Hepatocyte (in vitro differentiated cells): ENCODE measurements at regions not wholly inside any gene's neighbourhood (a gene's known extent, or its start where the extent isn't known, plus 50 kb on each side); places are given as distances from the start of the nearest gene placed in this dataset.

Source experiments
- DNase-seq: peaks from one replicate; pipeline ENCODE4 v3.0.0-alpha.2; 2016; ENCODE audit warnings: low spot score
- H2AFZ ChIP-seq: fragments of 200-600 bp; sonication (generic); 2 replicates; pipeline ENCODE4 v1.6.0; 2016; ENCODE audit warnings: antibody characterized with exemption, mild to moderate bottlenecking
- H3K27ac ChIP-seq: fragments of 200-600 bp; sonication (generic); 2 replicates; pipeline ENCODE4 v1.5.1; 2016; ENCODE audit warnings: mild to moderate bottlenecking
- H3K27me3 ChIP-seq: fragments of 200-600 bp; sonication (generic); 2 replicates; pipeline ENCODE4 v1.6.1; 2016
- H3K36me3 ChIP-seq: fragments of 200-600 bp; sonication (generic); replicated peaks from 2 replicates; pipeline ENCODE4 v1.5.1; 2016; ENCODE audit warnings: low read depth; ENCODE audit not compliant: insufficient read depth
- H3K4me1 ChIP-seq: fragments of 200-600 bp; sonication (generic); 2 replicates; pipeline ENCODE4 v1.5.1; 2016; ENCODE audit warnings: mild to moderate bottlenecking, moderate library complexity; ENCODE audit not compliant: insufficient read depth
- H3K4me2 ChIP-seq: fragments of 200-600 bp; sonication (generic); 2 replicates; pipeline ENCODE4 v1.6.0; 2016
- H3K4me3 ChIP-seq: fragments of 200-600 bp; sonication (generic); 2 replicates; pipeline ENCODE4 v1.5.1; 2016; ENCODE audit warnings: mild to moderate bottlenecking
- H3K79me2 ChIP-seq: fragments of 200-600 bp; sonication (generic); 2 replicates; pipeline ENCODE4 v1.6.0; 2017; ENCODE audit warnings: mild to moderate bottlenecking
- H3K9me2 ChIP-seq: fragments of 200-600 bp; sonication (generic); replicated peaks from 2 replicates; pipeline ENCODE4 v1.6.0; 2017; ENCODE audit warnings: mild to moderate bottlenecking; ENCODE audit not compliant: insufficient read depth
- H3K9me3 ChIP-seq: fragments of 200-600 bp; sonication (generic); 2 replicates; pipeline ENCODE4 v1.5.1; 2016; ENCODE audit warnings: low read depth, mild to moderate bottlenecking
- H4K20me1 ChIP-seq: fragments of 200-600 bp; sonication (generic); 2 replicates; pipeline ENCODE4 v1.6.0; 2016; ENCODE audit warnings: mild to moderate bottlenecking; ENCODE audit not compliant: insufficient read depth, poor library complexity, severe bottlenecking
- EZH2 ChIP-seq: fragments of 200-600 bp; sonication (generic); IDR thresholded peaks from 2 replicates; pipeline ENCODE4 v1.6.1; 2016; ENCODE audit warnings: antibody characterized with exemption, mild to moderate bottlenecking, borderline replicate concordance
- EZH2phosphoT487 ChIP-seq: fragments of 200-600 bp; sonication (generic); IDR thresholded peaks from one replicate; pipeline ENCODE4 v1.6.1; 2018; ENCODE audit warnings: antibody characterized with exemption, mild to moderate bottlenecking, low read depth, moderate library complexity; ENCODE audit not compliant: unreplicated experiment, severe bottlenecking
- WGBS: methylation state at CpG from one replicate; pipeline ENCODE4 v1.1.6; 2016; ENCODE audit warnings: low lambda C conversion rate; ENCODE audit errors: missing lambda C conversion rate; 5-methylcytosine and 5-hydroxymethylcytosine counted together
- TF ChIP-seq, protein P1 (sequence below): fragments of 200-600 bp; sonication (generic); IDR thresholded peaks from 2 replicates; pipeline ENCODE4 v1.5.1; 2016; ENCODE audit warnings: antibody characterized with exemption, mild to moderate bottlenecking; ENCODE audit not compliant: poor library complexity

- no peak overlapping the region for H3K4me3 ChIP-seq
- WGBS = 92% methylated on average over 8 of the region's 8 CpGs
Measured at GRCh38 chr2:225122007-225122406, 79.7 kb upstream of the DOCK10 start.

DNA sequence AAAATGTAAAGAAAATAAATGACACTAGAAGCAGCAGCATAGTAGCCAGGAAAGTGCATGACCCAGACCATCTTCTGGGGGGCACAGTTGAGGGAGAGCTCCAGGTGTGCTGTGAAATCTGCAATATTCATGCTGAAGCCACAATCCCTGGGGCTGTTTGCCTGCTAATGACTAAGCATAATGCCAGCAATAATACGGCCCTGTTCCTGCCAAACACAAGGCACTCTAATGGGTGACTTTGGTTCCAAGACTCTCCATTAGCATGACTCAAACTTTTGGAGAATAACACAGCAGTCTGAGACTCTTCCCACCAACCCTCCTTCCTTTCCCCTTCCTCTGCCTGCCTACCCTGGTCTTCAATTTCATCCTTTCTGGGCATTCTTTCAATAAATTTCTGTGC lies 77.9 kb upstream of the DOCK10 start:
- H3K27me3 ChIP-seq = no peaks in the 10 kb centered on the region
- no peak overlapping the region for H3K4me3 ChIP-seq
- H2AFZ ChIP-seq = no peak overlapping the region
- H3K9me3 ChIP-seq = no peaks in the 10 kb centered on the region
- TF ChIP-seq EZH2phosphoT487 (no peak), EZH2 (no peak)
- TF ChIP-seq, protein P1, sequence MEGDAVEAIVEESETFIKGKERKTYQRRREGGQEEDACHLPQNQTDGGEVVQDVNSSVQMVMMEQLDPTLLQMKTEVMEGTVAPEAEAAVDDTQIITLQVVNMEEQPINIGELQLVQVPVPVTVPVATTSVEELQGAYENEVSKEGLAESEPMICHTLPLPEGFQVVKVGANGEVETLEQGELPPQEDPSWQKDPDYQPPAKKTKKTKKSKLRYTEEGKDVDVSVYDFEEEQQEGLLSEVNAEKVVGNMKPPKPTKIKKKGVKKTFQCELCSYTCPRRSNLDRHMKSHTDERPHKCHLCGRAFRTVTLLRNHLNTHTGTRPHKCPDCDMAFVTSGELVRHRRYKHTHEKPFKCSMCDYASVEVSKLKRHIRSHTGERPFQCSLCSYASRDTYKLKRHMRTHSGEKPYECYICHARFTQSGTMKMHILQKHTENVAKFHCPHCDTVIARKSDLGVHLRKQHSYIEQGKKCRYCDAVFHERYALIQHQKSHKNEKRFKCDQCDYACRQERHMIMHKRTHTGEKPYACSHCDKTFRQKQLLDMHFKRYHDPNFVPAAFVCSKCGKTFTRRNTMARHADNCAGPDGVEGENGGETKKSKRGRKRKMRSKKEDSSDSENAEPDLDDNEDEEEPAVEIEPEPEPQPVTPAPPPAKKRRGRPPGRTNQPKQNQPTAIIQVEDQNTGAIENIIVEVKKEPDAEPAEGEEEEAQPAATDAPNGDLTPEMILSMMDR = no peak
- 71% methylated on average over 1 of the region's 1 CpG for WGBS
- no peak overlapping the region for H3K4me2 ChIP-seq
- no peak overlapping the region for H3K27ac ChIP-seq
- H3K79me2 ChIP-seq = no peaks in the 10 kb centered on the region
- no peaks in the 10 kb centered on the region for H3K4me1 ChIP-seq
- H3K36me3 ChIP-seq = no peaks in the 10 kb centered on the region
- DNase-seq = no peak
- no peaks in the 10 kb centered on the region for H3K9me2 ChIP-seq
- no peaks in the 10 kb centered on the region for H4K20me1 ChIP-seq

More at GRCh38 chr2:225122007-225122406, 79.7 kb upstream of the DOCK10 start:
- no peaks in the 10 kb centered on the region for H4K20me1 ChIP-seq
- no peaks in the 10 kb centered on the region for H3K36me3 ChIP-seq
- no peak overlapping the region for H2AFZ ChIP-seq
- no peaks in the 10 kb centered on the region for H3K27me3 ChIP-seq
- H3K79me2 ChIP-seq = no peaks in the 10 kb centered on the region
- no peak overlapping the region for H3K4me2 ChIP-seq
- no peaks in the 10 kb centered on the region for H3K9me3 ChIP-seq
- no peak overlapping the region for H3K27ac ChIP-seq
- DNase-seq = no peak
- TF ChIP-seq EZH2 (no peak), EZH2phosphoT487 (no peak)
- TF ChIP-seq, protein P1 = no peak
- H3K9me2 ChIP-seq = no peaks in the 10 kb centered on the region
- H3K4me1 ChIP-seq = no peaks in the 10 kb centered on the region

GRCh38 chr2:225117051-225117716 lies 74.9 kb upstream of the DOCK10 start:
- H3K9me3 ChIP-seq = no peaks in the 10 kb centered on the region
- H3K9me2 ChIP-seq = no peaks in the 10 kb centered on the region
- no peak for DNase-seq
- no peak overlapping the region for H3K27ac ChIP-seq
- no peaks in the 10 kb centered on the region for H3K4me1 ChIP-seq
- no peak overlapping the region for H2AFZ ChIP-seq
- no peak overlapping the region for H3K4me2 ChIP-seq
- 86% methylated on average over 2 of the region's 2 CpGs for WGBS
- H3K4me3 ChIP-seq = no peak overlapping the region
- no peaks in the 10 kb centered on the region for H3K27me3 ChIP-seq
- no peaks in the 10 kb centered on the region for H3K36me3 ChIP-seq
- TF ChIP-seq EZH2phosphoT487 (no peak), EZH2 (no peak)
- TF ChIP-seq, protein P1 = no peak
- H3K79me2 ChIP-seq = no peaks in the 10 kb centered on the region
- H4K20me1 ChIP-seq = no peaks in the 10 kb centered on the region
